ENCODE measurements at regions not wholly inside any gene's neighbourhood (a gene's known extent, or its start where the extent isn't known, plus 50 kb on each side); places are given as distances from the start of the nearest gene placed in this dataset.

DNA sequence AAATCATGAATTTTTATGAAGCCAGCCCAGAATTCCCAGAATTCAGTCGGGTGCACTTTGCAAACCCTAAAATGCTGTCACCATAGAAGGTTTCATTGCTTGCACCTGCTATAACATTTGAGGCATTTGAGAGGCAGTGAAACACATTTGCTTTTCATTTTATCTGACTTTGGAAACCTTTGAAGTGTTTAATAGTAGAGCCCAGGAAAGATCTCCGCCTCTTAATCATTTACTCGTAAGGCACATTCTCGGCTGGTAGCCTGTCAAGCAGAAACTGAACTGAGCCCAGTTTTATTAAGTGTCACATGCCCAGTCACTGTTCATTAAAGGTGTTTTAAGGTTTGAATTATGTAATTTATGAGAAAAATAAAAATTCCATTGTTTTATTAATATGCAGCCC is 247.6 kb downstream of the EMX2 start:
- H3K36me3 ChIP-seq (ENCODE audit: control insufficient read depth in 2 of 3, insufficient read depth in 3 of 3, low read length in 3 of 3): no peaks in the 10 kb centered on the region
- H3K4me1 ChIP-seq (ENCODE audit: control insufficient read depth in 2 of 3, insufficient read depth in 2 of 3, low read depth in 1 of 3, low read length in 3 of 3): peaks cover 2 to 33% (median 26%) of the 10 kb centered on the region in 3 donors
- H3K4me3 ChIP-seq (ENCODE audit: low read length in 3 of 3): peak overlapping the region in 1 of 3 donors; percentile 33
- FAIRE-seq (peak; percentile 95), DNase-seq (peak in 3 of 5 donors; percentile 40 to 88 (median 87))
- peak overlapping the region in 1 of 3 donors; percentile 49 for H3K9ac ChIP-seq (ENCODE audit: low read length in 3 of 3)
- TF ChIP-seq, protein P1, sequence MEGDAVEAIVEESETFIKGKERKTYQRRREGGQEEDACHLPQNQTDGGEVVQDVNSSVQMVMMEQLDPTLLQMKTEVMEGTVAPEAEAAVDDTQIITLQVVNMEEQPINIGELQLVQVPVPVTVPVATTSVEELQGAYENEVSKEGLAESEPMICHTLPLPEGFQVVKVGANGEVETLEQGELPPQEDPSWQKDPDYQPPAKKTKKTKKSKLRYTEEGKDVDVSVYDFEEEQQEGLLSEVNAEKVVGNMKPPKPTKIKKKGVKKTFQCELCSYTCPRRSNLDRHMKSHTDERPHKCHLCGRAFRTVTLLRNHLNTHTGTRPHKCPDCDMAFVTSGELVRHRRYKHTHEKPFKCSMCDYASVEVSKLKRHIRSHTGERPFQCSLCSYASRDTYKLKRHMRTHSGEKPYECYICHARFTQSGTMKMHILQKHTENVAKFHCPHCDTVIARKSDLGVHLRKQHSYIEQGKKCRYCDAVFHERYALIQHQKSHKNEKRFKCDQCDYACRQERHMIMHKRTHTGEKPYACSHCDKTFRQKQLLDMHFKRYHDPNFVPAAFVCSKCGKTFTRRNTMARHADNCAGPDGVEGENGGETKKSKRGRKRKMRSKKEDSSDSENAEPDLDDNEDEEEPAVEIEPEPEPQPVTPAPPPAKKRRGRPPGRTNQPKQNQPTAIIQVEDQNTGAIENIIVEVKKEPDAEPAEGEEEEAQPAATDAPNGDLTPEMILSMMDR (IDR thresholded peaks at IDR 0.05; ENCODE audit: borderline replicate concordance, extremely low read depth, insufficient read depth): no peak
- H3K27ac ChIP-seq (ENCODE audit: low read depth in 2 of 2, low read length in 2 of 2): peak overlapping the region; percentile 79 to 84
- H3K9me3 ChIP-seq (ENCODE audit: control insufficient read depth in 2 of 3, insufficient read depth in 1 of 3, low read length in 3 of 3): no peaks in the 10 kb centered on the region
- intact Hi-C loops (cut with DNase I): no loop called here
- no peaks in the 10 kb centered on the region for H3K27me3 ChIP-seq (ENCODE audit: control insufficient read depth, insufficient read depth, low read length)

DNA sequence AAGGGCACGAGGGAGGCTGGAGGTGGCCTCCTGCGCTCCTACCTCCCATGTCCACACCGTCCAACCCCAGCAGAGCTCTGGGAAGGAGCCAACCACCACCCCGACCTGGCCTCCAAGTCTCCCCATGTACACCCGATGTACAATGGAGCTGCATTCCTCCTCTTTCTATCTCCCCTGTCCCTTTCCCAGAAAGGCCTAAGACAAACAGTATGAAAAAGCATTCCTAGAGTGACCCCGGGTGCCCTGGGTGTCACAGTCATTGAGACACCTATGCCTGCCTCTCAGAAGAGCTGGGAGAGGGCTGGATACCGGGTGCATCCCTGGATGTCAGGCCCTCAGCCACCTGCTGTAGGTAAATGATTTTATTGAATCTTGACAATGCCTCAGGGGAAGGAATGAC is 248.1 kb downstream of the EMX2 start:
- Histone ChIP-seq H3K9me3 (ENCODE audit: control insufficient read depth in 2 of 3, insufficient read depth in 1 of 3, low read length in 3 of 3) (no peaks in the 10 kb centered on the region), H3K27me3 (ENCODE audit: control insufficient read depth, insufficient read depth, low read length) (no peaks in the 10 kb centered on the region), H3K4me1 (ENCODE audit: control insufficient read depth in 2 of 3, insufficient read depth in 2 of 3, low read depth in 1 of 3, low read length in 3 of 3) (peaks cover 2 to 33% (median 26%) of the 10 kb centered on the region in 3 donors), H3K4me3 (ENCODE audit: low read length in 3 of 3) (no peak overlapping the region), H3K36me3 (ENCODE audit: control insufficient read depth in 2 of 3, insufficient read depth in 3 of 3, low read length in 3 of 3) (no peaks in the 10 kb centered on the region), H3K9ac (ENCODE audit: low read length in 3 of 3) (no peak overlapping the region), H3K27ac (ENCODE audit: low read depth in 2 of 2, low read length in 2 of 2) (peak overlapping the region; percentile 72 to 84)
- intact Hi-C loops (cut with DNase I): no loop called here
- TF ChIP-seq, protein P1 (IDR thresholded peaks at IDR 0.05; ENCODE audit: borderline replicate concordance, extremely low read depth, insufficient read depth): no peak
- DNase-seq (peak in 1 of 5 donors; percentile 31), FAIRE-seq (no peak)

DNA sequence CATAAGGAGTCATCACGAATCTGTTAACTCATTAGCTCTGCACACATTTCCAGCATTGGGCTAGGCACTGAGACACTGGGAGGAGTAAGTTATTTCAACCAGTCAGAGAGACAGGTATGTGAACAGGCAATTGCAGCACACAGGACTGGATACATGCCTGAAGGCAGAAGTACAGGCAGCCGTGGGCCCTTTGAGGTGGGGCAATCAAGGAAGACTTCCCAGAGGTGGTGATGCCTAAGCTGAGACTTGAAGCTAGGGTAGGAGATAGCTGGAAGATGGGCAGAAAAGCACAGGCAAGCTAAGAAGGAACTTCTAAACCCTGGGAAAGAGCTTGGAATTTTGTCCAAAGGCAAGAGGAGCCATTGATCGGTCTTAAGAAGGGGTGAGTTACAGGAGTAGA is 249.7 kb downstream of the EMX2 start:
- TF ChIP-seq, protein P1 (IDR thresholded peaks at IDR 0.05; ENCODE audit: borderline replicate concordance, extremely low read depth, insufficient read depth): no peak
- no peak overlapping the region for H3K4me3 ChIP-seq (ENCODE audit: low read length in 3 of 3)
- H3K4me1 ChIP-seq (ENCODE audit: control insufficient read depth in 2 of 3, insufficient read depth in 2 of 3, low read depth in 1 of 3, low read length in 3 of 3): peaks cover 2 to 33% (median 26%) of the 10 kb centered on the region in 3 donors
- peak overlapping the region in 1 of 2 donors; percentile 40 for H3K27ac ChIP-seq (ENCODE audit: low read depth in 2 of 2, low read length in 2 of 2)
- H3K9me3 ChIP-seq (ENCODE audit: control insufficient read depth in 2 of 3, insufficient read depth in 1 of 3, low read length in 3 of 3): no peaks in the 10 kb centered on the region
- no peaks in the 10 kb centered on the region for H3K36me3 ChIP-seq (ENCODE audit: control insufficient read depth in 2 of 3, insufficient read depth in 3 of 3, low read length in 3 of 3)
- H3K27me3 ChIP-seq (ENCODE audit: control insufficient read depth, insufficient read depth, low read length): no peaks in the 10 kb centered on the region
- no peak overlapping the region for H3K9ac ChIP-seq (ENCODE audit: low read length in 3 of 3)
- DNase-seq (no peak), FAIRE-seq (no peak)
- intact Hi-C loops (cut with DNase I): no loop called here
